ENCODE measurements at regions not wholly inside any gene's neighbourhood (a gene's known extent, or its start where the extent isn't known, plus 50 kb on each side); places are given as distances from the start of the nearest gene placed in this dataset.

DNA sequence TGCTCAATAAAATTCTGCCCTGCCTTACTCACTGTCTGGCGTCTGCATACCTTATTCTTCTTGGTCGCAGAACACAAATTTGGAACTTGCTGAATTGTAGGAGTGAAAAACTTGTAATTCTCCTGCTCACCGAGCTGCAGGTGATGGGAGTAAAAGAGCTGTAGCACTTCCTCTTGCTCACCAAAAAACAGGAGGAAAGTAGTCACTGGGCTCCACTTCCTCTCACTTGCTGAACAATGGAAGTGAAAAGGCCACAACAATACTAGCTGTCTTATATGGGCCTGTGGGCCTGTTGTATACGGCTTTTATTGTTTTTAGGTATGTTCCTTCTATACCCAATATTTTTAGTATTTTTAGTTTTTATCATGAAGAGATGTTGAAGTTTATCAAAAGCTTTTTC is 978.7 kb downstream of the SLITRK5 start:
- Histone ChIP-seq H3K4me3 (no peak overlapping the region), H3K36me3 (no peaks in the 10 kb centered on the region), H3K4me1 (ENCODE audit: insufficient read depth) (no peaks in the 10 kb centered on the region), H3K9me3 (no peaks in the 10 kb centered on the region), H3K27ac (no peak overlapping the region), H3K27me3 (no peaks in the 10 kb centered on the region)
- WGBS, 3 donors, result 76 to 84% (median 79%) methylated on average over 4 of the region's 4 CpGs
- intact Hi-C loops (cut with DNase I), result no loop called here
- no peak for TF ChIP-seq EP300 (IDR thresholded peaks at IDR 0.05)
- no peak for TF ChIP-seq POLR2A (IDR thresholded peaks at IDR 0.05)
- TF ChIP-seq, protein P1, sequence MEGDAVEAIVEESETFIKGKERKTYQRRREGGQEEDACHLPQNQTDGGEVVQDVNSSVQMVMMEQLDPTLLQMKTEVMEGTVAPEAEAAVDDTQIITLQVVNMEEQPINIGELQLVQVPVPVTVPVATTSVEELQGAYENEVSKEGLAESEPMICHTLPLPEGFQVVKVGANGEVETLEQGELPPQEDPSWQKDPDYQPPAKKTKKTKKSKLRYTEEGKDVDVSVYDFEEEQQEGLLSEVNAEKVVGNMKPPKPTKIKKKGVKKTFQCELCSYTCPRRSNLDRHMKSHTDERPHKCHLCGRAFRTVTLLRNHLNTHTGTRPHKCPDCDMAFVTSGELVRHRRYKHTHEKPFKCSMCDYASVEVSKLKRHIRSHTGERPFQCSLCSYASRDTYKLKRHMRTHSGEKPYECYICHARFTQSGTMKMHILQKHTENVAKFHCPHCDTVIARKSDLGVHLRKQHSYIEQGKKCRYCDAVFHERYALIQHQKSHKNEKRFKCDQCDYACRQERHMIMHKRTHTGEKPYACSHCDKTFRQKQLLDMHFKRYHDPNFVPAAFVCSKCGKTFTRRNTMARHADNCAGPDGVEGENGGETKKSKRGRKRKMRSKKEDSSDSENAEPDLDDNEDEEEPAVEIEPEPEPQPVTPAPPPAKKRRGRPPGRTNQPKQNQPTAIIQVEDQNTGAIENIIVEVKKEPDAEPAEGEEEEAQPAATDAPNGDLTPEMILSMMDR (IDR thresholded peaks at IDR 0.05), result no peak
- DNase-seq, result no peak

DNA sequence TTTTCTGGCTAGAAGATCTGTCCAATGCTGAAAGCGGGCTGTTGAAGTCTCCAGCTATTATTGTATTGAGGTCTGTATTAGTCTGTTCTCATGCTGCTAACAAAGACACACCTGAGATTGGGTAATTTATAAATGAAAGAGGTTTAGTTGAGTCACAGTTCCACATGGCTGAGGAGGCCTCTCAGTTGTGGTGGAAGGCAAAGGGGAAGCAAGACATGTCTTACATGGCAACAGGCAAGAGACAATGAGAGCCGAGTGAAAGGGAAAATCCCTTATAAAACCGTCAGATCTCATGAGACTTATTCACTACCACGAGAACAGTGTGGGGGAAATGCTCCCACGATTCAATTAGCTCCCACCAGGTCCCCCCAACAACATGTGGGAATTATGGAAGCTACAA is 980.4 kb downstream of the SLITRK5 start:
- intact Hi-C loops (cut with DNase I), result no loop called here
- H3K4me1 ChIP-seq (ENCODE audit: insufficient read depth), result no peaks in the 10 kb centered on the region
- H3K27ac ChIP-seq, result no peak overlapping the region
- 84 to 85% (median 85%) methylated on average over 5 of the region's 5 CpGs for WGBS, 3 donors
- no peak for DNase-seq
- no peaks in the 10 kb centered on the region for H3K27me3 ChIP-seq
- no peak overlapping the region for H3K4me3 ChIP-seq
- no peaks in the 10 kb centered on the region for H3K36me3 ChIP-seq
- no peaks in the 10 kb centered on the region for H3K9me3 ChIP-seq
- TF ChIP-seq EP300 (IDR thresholded peaks at IDR 0.05) (no peak), POLR2A (IDR thresholded peaks at IDR 0.05) (no peak)
- TF ChIP-seq, protein P1 (IDR thresholded peaks at IDR 0.05), result no peak

DNA sequence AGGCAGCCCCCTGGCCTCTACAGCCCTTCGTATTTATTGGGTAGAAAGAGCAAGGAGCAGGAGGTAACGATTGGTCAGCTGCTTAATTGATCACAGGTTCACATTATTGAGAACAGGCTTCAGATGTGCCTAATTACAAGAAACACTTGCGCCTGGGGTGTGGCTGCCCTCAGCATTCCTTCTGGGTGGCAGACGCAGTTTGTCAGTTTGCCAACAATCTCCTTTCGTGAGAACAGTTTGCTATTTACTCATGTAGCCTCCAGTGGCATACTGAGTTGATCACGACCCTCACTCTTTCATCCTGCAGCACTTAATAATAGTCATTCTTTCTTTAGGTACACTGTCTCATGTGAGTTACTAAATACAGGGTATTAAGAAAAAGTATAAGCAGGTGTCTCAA is 985.6 kb downstream of the SLITRK5 start:
- no peaks in the 10 kb centered on the region for H3K4me1 ChIP-seq (ENCODE audit: insufficient read depth)
- intact Hi-C loops (cut with DNase I), result no loop called here
- no peaks in the 10 kb centered on the region for H3K27me3 ChIP-seq
- TF ChIP-seq EP300 (IDR thresholded peaks at IDR 0.05) (no peak), POLR2A (IDR thresholded peaks at IDR 0.05) (no peak)
- TF ChIP-seq, protein P1 (IDR thresholded peaks at IDR 0.05), result no peak
- DNase-seq, result no peak
- H3K9me3 ChIP-seq, result no peaks in the 10 kb centered on the region
- no peak overlapping the region for H3K27ac ChIP-seq
- WGBS, 3 donors, result 55 to 73% (median 70%) methylated on average over 6 of the region's 6 CpGs
- H3K36me3 ChIP-seq, result no peaks in the 10 kb centered on the region
- no peak overlapping the region for H3K4me3 ChIP-seq

DNA sequence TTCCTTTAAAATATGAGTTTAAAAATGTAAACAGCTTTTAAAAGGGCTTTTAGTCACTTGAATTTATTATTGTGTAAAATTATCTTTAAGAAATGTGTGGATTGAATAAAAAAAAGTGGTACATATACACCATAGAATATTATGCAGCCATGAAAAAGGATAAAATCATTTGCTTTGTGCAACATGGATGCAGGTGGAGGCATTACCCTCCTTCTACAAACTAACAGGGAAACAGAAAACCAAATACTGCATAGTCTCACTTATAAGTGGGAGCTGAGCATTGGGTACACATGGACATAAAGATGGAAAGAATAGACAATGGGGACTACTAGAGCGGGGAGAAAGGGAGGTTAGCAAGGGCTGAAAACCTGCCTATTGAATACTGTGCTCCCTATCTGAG is 999.3 kb downstream of the SLITRK5 start:
- Histone ChIP-seq H3K4me3 (no peak overlapping the region), H3K4me1 (ENCODE audit: insufficient read depth) (no peaks in the 10 kb centered on the region), H3K27me3 (no peaks in the 10 kb centered on the region), H3K9me3 (no peaks in the 10 kb centered on the region), H3K36me3 (no peaks in the 10 kb centered on the region), H3K27ac (no peak overlapping the region)
- intact Hi-C loops (cut with DNase I), result no loop called here
- 82 to 92% (median 90%) methylated on average over 1 of the region's 1 CpG for WGBS, 3 donors
- TF ChIP-seq EP300 (IDR thresholded peaks at IDR 0.05) (no peak), POLR2A (IDR thresholded peaks at IDR 0.05) (no peak)
- TF ChIP-seq, protein P1 (IDR thresholded peaks at IDR 0.05), result no peak
- no peak for DNase-seq

DNA sequence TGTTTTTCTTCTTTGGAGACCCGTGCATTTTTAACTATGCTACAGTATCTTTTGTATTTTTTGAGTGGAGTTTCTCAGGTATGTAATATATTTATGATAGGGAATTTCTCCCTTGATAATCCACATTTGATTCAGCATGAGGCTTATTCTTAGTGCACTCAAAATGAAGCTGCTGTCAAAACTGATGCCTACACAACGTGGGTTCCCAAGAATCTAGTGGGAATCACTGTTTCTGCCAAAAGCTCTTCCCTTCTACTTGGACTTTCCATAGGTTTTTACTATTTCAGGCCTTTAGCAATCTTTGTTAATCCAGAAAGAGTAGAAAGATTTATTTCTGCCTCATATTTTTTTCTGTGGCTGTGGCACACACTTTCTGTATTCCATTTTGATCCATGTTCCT is 1003.7 kb downstream of the SLITRK5 start:
- no peaks in the 10 kb centered on the region for H3K27me3 ChIP-seq
- no peaks in the 10 kb centered on the region for H3K9me3 ChIP-seq
- H3K27ac ChIP-seq, result no peak overlapping the region
- no peaks in the 10 kb centered on the region for H3K4me1 ChIP-seq (ENCODE audit: insufficient read depth)
- no peaks in the 10 kb centered on the region for H3K36me3 ChIP-seq
- no peak for DNase-seq
- intact Hi-C loops (cut with DNase I), result no loop called here
- 67 to 72% (median 71%) methylated on average over 2 of the region's 2 CpGs for WGBS, 3 donors
- TF ChIP-seq EP300 (IDR thresholded peaks at IDR 0.05), result no peak
- TF ChIP-seq, protein P1 (IDR thresholded peaks at IDR 0.05), result no peak
- TF ChIP-seq POLR2A (IDR thresholded peaks at IDR 0.05), result no peak
- no peak overlapping the region for H3K4me3 ChIP-seq

All from ovary (tissue), 7 donors.